Activated B cell treated with CpG ODN at 0.5 μM for 24 hours (primary cell): ENCODE measurements at regions not wholly inside any gene's neighbourhood (a gene's known extent, or its start where the extent isn't known, plus 50 kb on each side); places are given as distances from the start of the nearest gene placed in this dataset.

Experiments used
- ATAC-seq: fragments of 200-7000 bp; cut with Tn5 transposase; one replicate; pipeline ENCODE4 v1.10.0; 2021; ENCODE audit warnings: low read depth, mild to moderate bottlenecking, moderate library complexity
- CTCF ChIA-PET: fragments of 350-600 bp; sonication (Branson Sonifier 250); formaldehyde crosslinking; loops from one replicate; lab custom pipeline; 2021; ENCODE audit warnings: antibody characterized with exemption; lab: Charles Lee
- POLR2A ChIA-PET: fragments of 350-600 bp; sonication (Branson Sonifier 250); formaldehyde crosslinking; loops from one replicate; lab custom pipeline; 2021; ENCODE audit warnings: antibody characterized with exemption; lab: Charles Lee
- DNase-seq: peaks from one replicate; pipeline ENCODE4 v3.0.0; 2022
- H3K27ac Mint-ChIP-seq: one replicate; pipeline ENCODE4 v1.8.0; 2020; ENCODE audit warnings: mixed read lengths
- H3K27me3 Mint-ChIP-seq: one replicate; pipeline ENCODE4 v1.8.0; 2021; ENCODE audit warnings: mixed read lengths
- H3K36me3 Mint-ChIP-seq: one replicate; pipeline ENCODE4 v1.8.0; 2021; ENCODE audit warnings: low read depth, mixed read lengths
- H3K4me1 Mint-ChIP-seq: one replicate; pipeline ENCODE4 v1.8.0; 2021; ENCODE audit warnings: mixed read lengths
- H3K4me3 Mint-ChIP-seq: one replicate; pipeline ENCODE4 v1.8.0; 2020; ENCODE audit warnings: mild to moderate bottlenecking, mixed read lengths
- H3K9me3 Mint-ChIP-seq: one replicate; pipeline ENCODE4 v1.8.0; 2020; ENCODE audit warnings: mixed read lengths
- intact Hi-C: fragments of 100-400 bp; cut with micrococcal nuclease; formaldehyde crosslinking; loops from one replicate; pipeline ENCODE4 v1.15.1; 2024
- TF ChIP-seq, protein P1 (sequence below): fragments of 200-600 bp; IDR thresholded peaks from one replicate; pipeline ENCODE4 v1.8.0; 2022; ENCODE audit warnings: antibody characterized with exemption, mild to moderate bottlenecking

DNA sequence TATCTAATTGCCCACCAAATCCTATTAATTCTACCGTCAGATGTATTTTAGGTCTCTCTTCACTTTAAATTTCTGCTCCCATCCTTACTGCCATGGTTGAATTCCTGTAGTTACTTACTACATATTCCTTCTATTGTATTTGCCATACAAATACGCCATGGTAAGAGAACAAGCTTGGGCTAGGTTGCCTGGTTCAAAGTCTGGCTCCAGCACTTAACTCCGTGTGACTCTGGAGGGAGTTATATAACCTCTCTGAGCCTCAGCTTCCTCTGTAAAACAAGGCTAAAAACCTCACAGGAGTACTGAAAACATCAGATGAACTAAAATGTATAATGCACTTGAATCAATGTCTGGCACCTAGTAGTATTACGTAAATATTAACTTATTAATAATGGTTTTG lies 260.3 kb upstream of the RPS6KA3 start:
- H3K27ac Mint-ChIP-seq: no peak overlapping the region
- no peaks in the 10 kb centered on the region for H3K36me3 Mint-ChIP-seq
- no peak overlapping the region for H3K4me3 Mint-ChIP-seq
- H3K4me1 Mint-ChIP-seq: peaks cover 1% of the 10 kb centered on the region
- ATAC-seq (no peak), DNase-seq (no peak)
- POLR2A ChIA-PET: no interaction called here
- TF ChIP-seq, protein P1, sequence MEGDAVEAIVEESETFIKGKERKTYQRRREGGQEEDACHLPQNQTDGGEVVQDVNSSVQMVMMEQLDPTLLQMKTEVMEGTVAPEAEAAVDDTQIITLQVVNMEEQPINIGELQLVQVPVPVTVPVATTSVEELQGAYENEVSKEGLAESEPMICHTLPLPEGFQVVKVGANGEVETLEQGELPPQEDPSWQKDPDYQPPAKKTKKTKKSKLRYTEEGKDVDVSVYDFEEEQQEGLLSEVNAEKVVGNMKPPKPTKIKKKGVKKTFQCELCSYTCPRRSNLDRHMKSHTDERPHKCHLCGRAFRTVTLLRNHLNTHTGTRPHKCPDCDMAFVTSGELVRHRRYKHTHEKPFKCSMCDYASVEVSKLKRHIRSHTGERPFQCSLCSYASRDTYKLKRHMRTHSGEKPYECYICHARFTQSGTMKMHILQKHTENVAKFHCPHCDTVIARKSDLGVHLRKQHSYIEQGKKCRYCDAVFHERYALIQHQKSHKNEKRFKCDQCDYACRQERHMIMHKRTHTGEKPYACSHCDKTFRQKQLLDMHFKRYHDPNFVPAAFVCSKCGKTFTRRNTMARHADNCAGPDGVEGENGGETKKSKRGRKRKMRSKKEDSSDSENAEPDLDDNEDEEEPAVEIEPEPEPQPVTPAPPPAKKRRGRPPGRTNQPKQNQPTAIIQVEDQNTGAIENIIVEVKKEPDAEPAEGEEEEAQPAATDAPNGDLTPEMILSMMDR: no peak
- intact Hi-C loops: loop anchor here (1.0 to 10.0 kb wide), 4 partner anchors 275 to 1448 kb away; partner anchors contain the start of gene MBTPS2
- peaks cover 13% of the 10 kb centered on the region for H3K27me3 Mint-ChIP-seq
- CTCF ChIA-PET: interaction anchor here (0.9 to 5.5 kb wide), 4 partner anchors 10 to 1219 kb away, joined by 4 to 77 read pairs (median 11); no protein-coding TSS in a partner anchor
- H3K9me3 Mint-ChIP-seq: no peaks in the 10 kb centered on the region

DNA sequence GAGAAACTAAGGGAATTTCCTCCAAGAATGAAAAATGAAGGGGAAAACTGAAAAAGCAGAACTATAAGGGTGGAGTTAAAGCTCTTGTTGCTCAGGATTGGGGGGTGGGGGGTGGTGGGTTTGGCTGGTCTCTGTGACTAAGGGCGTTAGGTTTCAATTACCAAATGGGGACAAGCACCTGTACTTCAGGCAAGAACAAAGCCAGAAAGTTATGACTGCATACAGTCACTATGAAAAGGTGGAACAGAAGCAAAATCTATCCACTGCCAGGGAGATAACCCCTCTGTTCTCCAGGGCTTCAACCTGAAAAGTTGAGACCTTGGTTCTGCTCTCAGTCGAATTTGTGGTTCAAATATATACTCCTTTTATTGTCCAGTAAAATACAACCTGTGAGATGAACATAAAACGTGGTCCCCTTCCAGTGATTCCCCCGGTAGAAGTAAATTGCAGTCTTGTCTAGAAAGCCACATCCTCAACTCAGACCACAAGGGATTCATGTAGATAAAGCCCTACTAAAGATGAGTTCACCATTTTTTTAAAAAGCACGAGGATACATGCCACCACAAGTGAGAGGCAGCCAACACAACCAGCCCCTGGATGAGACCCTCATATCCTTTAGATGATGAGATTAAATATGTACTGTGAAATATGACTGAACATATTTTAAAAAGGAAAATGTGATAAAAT lies 257.1 kb upstream of the RPS6KA3 start:
- H3K9me3 Mint-ChIP-seq: no peaks in the 10 kb centered on the region
- no peak overlapping the region for H3K4me3 Mint-ChIP-seq
- DNase-seq (no peak), ATAC-seq (no peak)
- CTCF ChIA-PET: interaction anchor here (1.4 kb wide), 1 partner anchor 957 kb away, joined by 4 read pairs; no protein-coding TSS in a partner anchor
- POLR2A ChIA-PET: no interaction called here
- intact Hi-C loops: loop anchor here (10.0 kb wide), 1 partner anchor 1451 kb away; no protein-coding TSS in a partner anchor
- H3K27ac Mint-ChIP-seq: no peak overlapping the region
- H3K4me1 Mint-ChIP-seq: peaks cover 1% of the 10 kb centered on the region
- TF ChIP-seq, protein P1: no peak
- H3K27me3 Mint-ChIP-seq: peaks cover 10% of the 10 kb centered on the region
- H3K36me3 Mint-ChIP-seq: no peaks in the 10 kb centered on the region

DNA sequence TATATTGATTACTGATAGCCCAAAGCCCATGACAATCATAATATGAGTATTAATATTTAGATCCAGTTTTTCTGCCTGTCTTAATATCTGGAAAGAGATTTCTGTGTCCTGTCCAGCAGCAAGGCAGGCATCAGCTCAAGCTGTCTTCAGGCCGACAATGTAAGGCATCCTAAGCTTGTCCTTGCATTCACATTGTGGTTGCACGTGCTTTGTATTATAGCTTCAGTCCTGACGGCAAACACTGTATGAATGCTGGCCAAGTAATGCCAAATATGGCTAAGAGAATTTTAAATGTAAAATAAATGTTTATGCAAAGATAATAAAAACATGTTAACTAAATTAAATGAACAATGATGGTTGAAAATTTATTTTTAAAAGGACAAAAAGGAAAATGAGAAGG lies 255.7 kb upstream of the RPS6KA3 start:
- intact Hi-C loops: loop anchor here (10.0 kb wide), 1 partner anchor 1452 kb away; no protein-coding TSS in a partner anchor
- TF ChIP-seq, protein P1: no peak
- Mint-ChIP-seq H3K4me1 (no peaks in the 10 kb centered on the region), H3K27ac (no peak overlapping the region), H3K27me3 (peaks cover 4% of the 10 kb centered on the region), H3K9me3 (no peaks in the 10 kb centered on the region), H3K36me3 (no peaks in the 10 kb centered on the region), H3K4me3 (no peak overlapping the region)
- ChIA-PET POLR2A (no interaction called here), CTCF (interaction anchor here (1.4 kb wide), 1 partner anchor 958 kb away, joined by 4 read pairs; no protein-coding TSS in a partner anchor)
- ATAC-seq (no peak), DNase-seq (no peak)

DNA sequence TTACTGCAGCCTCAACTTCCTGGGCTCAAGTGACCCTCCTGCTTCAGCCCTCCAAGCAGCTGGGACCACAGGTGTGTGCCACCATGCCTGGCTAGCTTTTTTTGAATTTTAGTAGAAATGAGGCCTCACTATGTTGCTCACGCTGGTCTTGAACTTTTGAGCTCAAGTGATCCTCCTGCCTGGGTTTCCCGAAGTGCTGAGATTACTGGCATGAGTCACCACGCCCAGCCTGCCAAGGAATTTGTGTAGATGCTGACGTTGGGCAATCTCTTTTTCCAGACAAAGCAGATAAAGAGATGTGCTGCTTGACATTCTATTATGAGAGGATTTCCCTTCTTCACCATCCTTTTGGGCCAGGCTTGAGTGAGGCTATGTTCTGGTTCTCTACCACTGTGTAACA lies 254.5 kb upstream of the RPS6KA3 start:
- DNase-seq: no peak
- intact Hi-C loops: loop anchor here (10.0 kb wide), 1 partner anchor 1454 kb away; no protein-coding TSS in a partner anchor
- Mint-ChIP-seq H3K4me1 (peaks cover 4% of the 10 kb centered on the region), H3K27me3 (peaks cover 4% of the 10 kb centered on the region), H3K4me3 (no peak overlapping the region), H3K36me3 (no peaks in the 10 kb centered on the region), H3K9me3 (no peaks in the 10 kb centered on the region), H3K27ac (no peak overlapping the region)
- CTCF ChIA-PET: no interaction called here
- TF ChIP-seq, protein P1: no peak
- POLR2A ChIA-PET: no interaction called here
- no peak for ATAC-seq

DNA sequence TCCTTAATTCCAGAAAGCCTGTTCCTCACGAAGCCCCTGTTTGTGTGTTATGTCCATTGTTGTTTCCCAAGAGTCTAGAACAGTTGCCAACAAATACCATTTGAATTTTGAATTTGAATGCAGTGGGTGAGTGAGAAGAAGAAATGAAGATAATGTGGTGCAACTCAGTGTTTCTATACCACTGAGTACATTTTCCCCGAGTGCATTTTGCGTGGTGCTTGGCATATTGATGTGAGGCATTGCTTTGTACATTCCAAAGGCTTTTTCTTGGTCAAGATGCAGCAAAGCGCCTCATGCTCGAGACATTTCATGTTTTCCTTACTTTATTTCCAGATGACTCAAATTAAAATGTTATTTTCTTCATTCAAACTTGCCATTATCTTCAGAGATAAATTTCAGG lies 253.1 kb upstream of the RPS6KA3 start:
- Mint-ChIP-seq H3K36me3 (no peaks in the 10 kb centered on the region), H3K4me1 (peaks cover 10% of the 10 kb centered on the region), H3K4me3 (no peak overlapping the region), H3K27ac (no peak overlapping the region), H3K27me3 (peaks cover 4% of the 10 kb centered on the region), H3K9me3 (no peaks in the 10 kb centered on the region)
- ChIA-PET POLR2A (no interaction called here), CTCF (no interaction called here)
- TF ChIP-seq, protein P1: no peak
- intact Hi-C loops: loop anchor here (10.0 kb wide), 1 partner anchor 1455 kb away; no protein-coding TSS in a partner anchor
- no peak for DNase-seq
- no peak for ATAC-seq
